HG02943 (cell line): ENCODE measurements at regions not wholly inside any gene's neighbourhood (a gene's known extent, or its start where the extent isn't known, plus 50 kb on each side); places are given as distances from the start of the nearest gene placed in this dataset.

Experiments
- ATAC-seq: cut with Tn5 transposase; IDR thresholded peaks from one replicate; pipeline ENCODE4 v1.9.1; 2021; ENCODE audit warnings: mild to moderate bottlenecking, low read depth, moderate library complexity; ENCODE audit not compliant: unreplicated experiment

GRCh38 chr13:24104723-24105122 lies 55.8 kb upstream of the SPATA13 start:
- ATAC-seq = no peak

- no peak for ATAC-seq
Measured at GRCh38 chr13:24106429-24106828, 54.1 kb upstream of the SPATA13 start.

- ATAC-seq = no peak
Measured at GRCh38 chr13:24107955-24108614, 52.4 kb upstream of the SPATA13 start.

GRCh38 chr13:24108615-24108965 lies 51.9 kb upstream of the SPATA13 start:
- ATAC-seq = no peak

GRCh38 chr13:24110011-24110410 lies 50.5 kb upstream of the SPATA13 start:
- ATAC-seq = no peak
